SH-SY5Y (cell line): ENCODE measurements at regions not wholly inside any gene's neighbourhood (a gene's known extent, or its start where the extent isn't known, plus 50 kb on each side); places are given as distances from the start of the nearest gene placed in this dataset.

ENCODE experiments used
- GATA2 ChIP-seq: IDR thresholded peaks from 2 replicates; pipeline ENCODE4 v1.6.1; 2011; ENCODE audit warnings: mild to moderate bottlenecking, low read depth, low read length
- GATA3 ChIP-seq: IDR thresholded peaks from 2 replicates; pipeline ENCODE4 v1.6.1; 2011; ENCODE audit warnings: low read depth, mild to moderate bottlenecking, low read length, moderate library complexity

DNA sequence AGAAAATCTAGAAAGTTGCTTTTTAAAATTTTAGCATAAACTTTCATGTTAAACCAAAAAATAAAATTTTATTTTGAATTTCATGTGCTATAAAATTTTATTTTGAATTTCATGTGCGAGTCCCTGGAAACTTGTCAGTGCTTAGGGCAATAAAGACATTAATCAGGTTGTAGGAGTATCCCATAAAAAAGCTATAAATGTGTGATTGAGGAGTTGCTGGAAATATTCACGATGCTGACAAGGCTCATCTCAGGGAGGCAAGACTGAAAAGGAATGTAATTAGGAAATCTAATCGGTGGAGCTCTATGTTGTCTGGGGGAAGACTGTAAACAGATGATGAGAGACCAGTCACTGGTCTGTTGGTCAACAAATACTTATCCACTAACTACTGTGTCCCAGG, 117.9 kb downstream of the LRIG2 start:
- TF ChIP-seq GATA2 = no peak
- TF ChIP-seq GATA3 = no peak
